ENCODE measurements at regions not wholly inside any gene's neighbourhood (a gene's known extent, or its start where the extent isn't known, plus 50 kb on each side); places are given as distances from the start of the nearest gene placed in this dataset.

- no peak overlapping the region for H3K4me3 ChIP-seq (ENCODE audit: low read depth, low read length)
- TF ChIP-seq CTCF (IDR thresholded peaks at IDR 0.05; ENCODE audit: insufficient read depth, low read depth, low read length) = no peak
- DNase-seq (ENCODE audit: low read depth) = no peak
These were observed 276.4 kb downstream of the NR2F1-AS1 start for GRCh38 chr5:93304456-93305250.

GRCh38 chr5:93303291-93303691, 277.7 kb downstream of the NR2F1-AS1 start:
- no peak for TF ChIP-seq CTCF (IDR thresholded peaks at IDR 0.05; ENCODE audit: insufficient read depth, low read depth, low read length)
- peak; percentile 34 for DNase-seq (ENCODE audit: low read depth)
- no peak overlapping the region for H3K4me3 ChIP-seq (ENCODE audit: low read depth, low read length)

GRCh38 chr5:93302711-93303110, 278.3 kb downstream of the NR2F1-AS1 start:
- no peak for DNase-seq (ENCODE audit: low read depth)
- H3K4me3 ChIP-seq (ENCODE audit: low read depth, low read length) = no peak overlapping the region
- no peak for TF ChIP-seq CTCF (IDR thresholded peaks at IDR 0.05; ENCODE audit: insufficient read depth, low read depth, low read length)

GRCh38 chr5:93300945-93301344, 280.1 kb downstream of the NR2F1-AS1 start:
- no peak for TF ChIP-seq CTCF (IDR thresholded peaks at IDR 0.05; ENCODE audit: insufficient read depth, low read depth, low read length)
- DNase-seq (ENCODE audit: low read depth) = no peak

GRCh38 chr5:93300309-93300923, 280.6 kb downstream of the NR2F1-AS1 start:
- DNase-seq (ENCODE audit: low read depth) = no peak
- no peak for TF ChIP-seq CTCF (IDR thresholded peaks at IDR 0.05; ENCODE audit: insufficient read depth, low read depth, low read length)
- no peak overlapping the region for H3K4me3 ChIP-seq (ENCODE audit: low read depth, low read length)

More at GRCh38 chr5:93300945-93301344, 280.1 kb downstream of the NR2F1-AS1 start:
- H3K4me3 ChIP-seq (ENCODE audit: low read depth, low read length) = no peak overlapping the region

- no peak for DNase-seq (ENCODE audit: low read depth)
- no peak for TF ChIP-seq CTCF (IDR thresholded peaks at IDR 0.05; ENCODE audit: insufficient read depth, low read depth, low read length)
- H3K4me3 ChIP-seq (ENCODE audit: low read depth, low read length) = no peak overlapping the region
These were observed 281.2 kb downstream of the NR2F1-AS1 start for GRCh38 chr5:93299681-93300308.
